ENCODE measurements at regions not wholly inside any gene's neighbourhood (a gene's known extent, or its start where the extent isn't known, plus 50 kb on each side); places are given as distances from the start of the nearest gene placed in this dataset.

DNA sequence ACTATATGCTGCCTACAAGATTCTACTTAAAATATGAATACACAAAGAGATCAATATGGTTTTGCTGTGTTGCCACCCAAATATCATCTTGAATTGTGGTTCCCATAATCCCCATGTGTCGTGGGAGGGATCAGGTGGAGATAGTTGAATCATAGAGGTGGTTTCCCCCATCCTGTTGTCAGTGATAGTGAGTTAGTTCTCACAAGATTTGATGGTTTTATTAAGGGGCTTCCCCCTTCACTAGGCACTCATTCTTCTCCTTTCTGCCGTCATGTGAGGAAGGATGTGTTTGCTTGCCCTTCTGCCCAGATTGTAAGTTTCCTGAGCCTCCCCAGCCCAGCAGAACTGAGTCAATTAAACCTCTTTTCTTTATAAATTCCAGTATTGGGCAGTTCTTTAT lies 654.4 kb upstream of the NR5A2 start:
- no peak overlapping the region for H3K4me2 ChIP-seq (ENCODE audit: low read length)
- H3K36me3 ChIP-seq (ENCODE audit: insufficient read depth, low read length) = no peaks in the 10 kb centered on the region
- TF ChIP-seq TAF1 (IDR thresholded peaks at IDR 0.05; ENCODE audit: low read depth) (no peak), POLR2AphosphoS5 (IDR thresholded peaks at IDR 0.05) (no peak), EP300 (conservative IDR thresholded peaks at IDR 0.05; ENCODE audit: poor library complexity, severe bottlenecking) (no peak), MXI1 (conservative IDR thresholded peaks at IDR 0.05; ENCODE audit: poor library complexity, severe bottlenecking) (no peak), SMC3 (conservative IDR thresholded peaks at IDR 0.05; ENCODE audit: poor library complexity) (no peak), RAD21 (conservative IDR thresholded peaks at IDR 0.05) (no peak), EZH2 (IDR thresholded peaks at IDR 0.05; ENCODE audit: borderline replicate concordance, insufficient read depth, low read length, poor library complexity, severe bottlenecking) (no peak)
- TF ChIP-seq, protein P1, sequence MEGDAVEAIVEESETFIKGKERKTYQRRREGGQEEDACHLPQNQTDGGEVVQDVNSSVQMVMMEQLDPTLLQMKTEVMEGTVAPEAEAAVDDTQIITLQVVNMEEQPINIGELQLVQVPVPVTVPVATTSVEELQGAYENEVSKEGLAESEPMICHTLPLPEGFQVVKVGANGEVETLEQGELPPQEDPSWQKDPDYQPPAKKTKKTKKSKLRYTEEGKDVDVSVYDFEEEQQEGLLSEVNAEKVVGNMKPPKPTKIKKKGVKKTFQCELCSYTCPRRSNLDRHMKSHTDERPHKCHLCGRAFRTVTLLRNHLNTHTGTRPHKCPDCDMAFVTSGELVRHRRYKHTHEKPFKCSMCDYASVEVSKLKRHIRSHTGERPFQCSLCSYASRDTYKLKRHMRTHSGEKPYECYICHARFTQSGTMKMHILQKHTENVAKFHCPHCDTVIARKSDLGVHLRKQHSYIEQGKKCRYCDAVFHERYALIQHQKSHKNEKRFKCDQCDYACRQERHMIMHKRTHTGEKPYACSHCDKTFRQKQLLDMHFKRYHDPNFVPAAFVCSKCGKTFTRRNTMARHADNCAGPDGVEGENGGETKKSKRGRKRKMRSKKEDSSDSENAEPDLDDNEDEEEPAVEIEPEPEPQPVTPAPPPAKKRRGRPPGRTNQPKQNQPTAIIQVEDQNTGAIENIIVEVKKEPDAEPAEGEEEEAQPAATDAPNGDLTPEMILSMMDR (IDR thresholded peaks at IDR 0.05; ENCODE audit: poor library complexity, severe bottlenecking) = no peak
- TF ChIP-seq, protein P2, sequence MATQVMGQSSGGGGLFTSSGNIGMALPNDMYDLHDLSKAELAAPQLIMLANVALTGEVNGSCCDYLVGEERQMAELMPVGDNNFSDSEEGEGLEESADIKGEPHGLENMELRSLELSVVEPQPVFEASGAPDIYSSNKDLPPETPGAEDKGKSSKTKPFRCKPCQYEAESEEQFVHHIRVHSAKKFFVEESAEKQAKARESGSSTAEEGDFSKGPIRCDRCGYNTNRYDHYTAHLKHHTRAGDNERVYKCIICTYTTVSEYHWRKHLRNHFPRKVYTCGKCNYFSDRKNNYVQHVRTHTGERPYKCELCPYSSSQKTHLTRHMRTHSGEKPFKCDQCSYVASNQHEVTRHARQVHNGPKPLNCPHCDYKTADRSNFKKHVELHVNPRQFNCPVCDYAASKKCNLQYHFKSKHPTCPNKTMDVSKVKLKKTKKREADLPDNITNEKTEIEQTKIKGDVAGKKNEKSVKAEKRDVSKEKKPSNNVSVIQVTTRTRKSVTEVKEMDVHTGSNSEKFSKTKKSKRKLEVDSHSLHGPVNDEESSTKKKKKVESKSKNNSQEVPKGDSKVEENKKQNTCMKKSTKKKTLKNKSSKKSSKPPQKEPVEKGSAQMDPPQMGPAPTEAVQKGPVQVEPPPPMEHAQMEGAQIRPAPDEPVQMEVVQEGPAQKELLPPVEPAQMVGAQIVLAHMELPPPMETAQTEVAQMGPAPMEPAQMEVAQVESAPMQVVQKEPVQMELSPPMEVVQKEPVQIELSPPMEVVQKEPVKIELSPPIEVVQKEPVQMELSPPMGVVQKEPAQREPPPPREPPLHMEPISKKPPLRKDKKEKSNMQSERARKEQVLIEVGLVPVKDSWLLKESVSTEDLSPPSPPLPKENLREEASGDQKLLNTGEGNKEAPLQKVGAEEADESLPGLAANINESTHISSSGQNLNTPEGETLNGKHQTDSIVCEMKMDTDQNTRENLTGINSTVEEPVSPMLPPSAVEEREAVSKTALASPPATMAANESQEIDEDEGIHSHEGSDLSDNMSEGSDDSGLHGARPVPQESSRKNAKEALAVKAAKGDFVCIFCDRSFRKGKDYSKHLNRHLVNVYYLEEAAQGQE (IDR thresholded peaks at IDR 0.05; ENCODE audit: borderline replicate concordance) = no peak
- no peak overlapping the region for H3K27ac ChIP-seq (ENCODE audit: low read length)
- H4K20me1 ChIP-seq (ENCODE audit: insufficient read depth) = no peaks in the 10 kb centered on the region
- no peaks in the 10 kb centered on the region for H3K9me3 ChIP-seq (ENCODE audit: low read length)
- H3K4me3 ChIP-seq (ENCODE audit: low read length) = no peak overlapping the region
- H3F3A ChIP-seq (ENCODE audit: insufficient read depth, low read length, poor library complexity, severe bottlenecking) = no peaks in the 10 kb centered on the region
- H3K9ac ChIP-seq (ENCODE audit: low read length) = no peak overlapping the region
- no peaks in the 10 kb centered on the region for H3K9me2 ChIP-seq (ENCODE audit: insufficient read depth, low read length)
- H3K27me3 ChIP-seq (ENCODE audit: insufficient read depth, low read depth, low read length) = no peaks in the 10 kb centered on the region
- no peak overlapping the region for H2AFZ ChIP-seq (ENCODE audit: low read depth, low read length)
- H3K79me2 ChIP-seq (replicated peaks; ENCODE audit: insufficient read depth, low read length) = no peaks in the 10 kb centered on the region

DNA sequence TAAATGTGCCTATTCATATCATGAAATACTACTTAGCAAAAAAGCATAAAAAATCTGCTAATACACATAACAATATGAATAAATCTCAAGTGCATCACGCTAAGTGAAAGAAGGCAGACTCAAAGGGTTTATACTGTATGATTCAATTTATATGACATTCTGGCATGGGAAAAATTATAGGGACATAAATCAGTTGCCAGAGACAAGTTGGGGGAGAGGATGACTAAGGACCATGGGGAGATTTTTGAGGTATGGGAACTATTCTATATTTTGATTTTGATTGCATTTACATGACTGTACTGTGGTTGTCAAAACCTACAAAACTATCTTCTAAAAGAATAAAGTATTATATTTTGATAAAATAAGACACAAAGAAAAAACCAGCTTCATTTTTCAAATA lies 650.3 kb upstream of the NR5A2 start:
- Histone ChIP-seq H3K27me3 (ENCODE audit: insufficient read depth, low read depth, low read length) (no peaks in the 10 kb centered on the region), H3F3A (ENCODE audit: insufficient read depth, low read length, poor library complexity, severe bottlenecking) (no peaks in the 10 kb centered on the region), H3K4me2 (ENCODE audit: low read length) (no peak overlapping the region), H3K36me3 (ENCODE audit: insufficient read depth, low read length) (no peaks in the 10 kb centered on the region), H3K9me3 (ENCODE audit: low read length) (no peaks in the 10 kb centered on the region), H4K20me1 (ENCODE audit: insufficient read depth) (no peaks in the 10 kb centered on the region), H3K79me2 (replicated peaks; ENCODE audit: insufficient read depth, low read length) (no peaks in the 10 kb centered on the region), H3K4me3 (ENCODE audit: low read length) (no peak overlapping the region), H2AFZ (ENCODE audit: low read depth, low read length) (no peak overlapping the region), H3K27ac (ENCODE audit: low read length) (no peak overlapping the region), H3K9me2 (ENCODE audit: insufficient read depth, low read length) (no peaks in the 10 kb centered on the region), H3K9ac (ENCODE audit: low read length) (no peak overlapping the region)
- TF ChIP-seq, protein P2 (IDR thresholded peaks at IDR 0.05; ENCODE audit: borderline replicate concordance) = no peak
- TF ChIP-seq EP300 (conservative IDR thresholded peaks at IDR 0.05; ENCODE audit: poor library complexity, severe bottlenecking) (no peak), SMC3 (conservative IDR thresholded peaks at IDR 0.05; ENCODE audit: poor library complexity) (no peak), MXI1 (conservative IDR thresholded peaks at IDR 0.05; ENCODE audit: poor library complexity, severe bottlenecking) (no peak), EZH2 (IDR thresholded peaks at IDR 0.05; ENCODE audit: borderline replicate concordance, insufficient read depth, low read length, poor library complexity, severe bottlenecking) (no peak), TAF1 (IDR thresholded peaks at IDR 0.05; ENCODE audit: low read depth) (no peak), POLR2AphosphoS5 (IDR thresholded peaks at IDR 0.05) (no peak), RAD21 (conservative IDR thresholded peaks at IDR 0.05) (no peak)
- TF ChIP-seq, protein P1 (IDR thresholded peaks at IDR 0.05; ENCODE audit: poor library complexity, severe bottlenecking) = no peak

Measured in neural cell (in vitro differentiated cells).